ENCODE measurements at regions not wholly inside any gene's neighbourhood (a gene's known extent, or its start where the extent isn't known, plus 50 kb on each side); places are given as distances from the start of the nearest gene placed in this dataset.

DNA sequence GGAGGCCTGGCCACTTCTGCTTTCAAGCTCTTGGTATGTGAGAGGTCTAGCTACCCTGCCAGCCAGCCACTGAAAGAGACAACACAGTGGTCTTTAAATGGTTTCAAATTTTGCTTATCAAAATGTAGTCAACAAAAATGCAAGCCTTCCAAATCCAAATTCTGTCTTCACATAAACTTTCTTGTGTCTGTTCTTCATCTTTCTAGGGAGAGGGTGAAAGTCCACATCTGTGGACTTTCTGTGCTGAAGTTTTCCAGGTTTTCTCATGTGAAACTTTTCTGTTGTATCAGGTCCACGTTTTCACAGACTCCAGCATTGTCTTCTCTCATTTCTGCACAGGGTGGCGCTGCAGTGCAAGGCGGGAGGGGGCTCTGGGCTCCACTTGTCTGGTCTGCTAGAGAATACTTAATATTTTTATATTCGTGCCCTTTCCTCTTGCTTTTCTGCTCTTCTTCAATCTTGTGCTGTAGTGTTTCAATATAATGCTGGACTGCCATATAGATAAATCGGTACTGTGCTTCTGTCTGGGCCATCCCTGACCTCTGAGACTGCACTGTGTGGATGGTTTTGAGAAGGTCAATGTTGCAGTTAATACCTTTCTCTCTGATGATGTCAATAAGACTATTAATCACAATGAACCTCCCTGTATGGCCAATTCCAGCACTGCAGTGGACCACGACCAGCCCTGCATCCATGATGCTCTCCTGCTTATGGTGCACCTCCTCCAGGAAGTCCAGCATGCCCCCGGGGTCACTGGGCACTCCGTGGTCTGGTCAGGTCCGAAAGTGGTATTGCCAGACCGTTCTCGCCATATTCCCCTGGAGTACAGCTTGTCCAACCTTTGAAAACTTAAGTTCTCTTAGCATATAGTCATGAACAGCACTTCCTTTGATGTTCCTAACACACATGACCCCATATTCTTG is 161.6 kb upstream of the TNFAIP3 start:
- ATAC-seq (ENCODE audit: low FRiP score in 2 of 2): peak; percentile 68 to 81
- peak; percentile 49 to 67 for DNase-seq
- Histone ChIP-seq H3K4me3 (no peak overlapping the region), H3K4me1 (peaks cover 5 to 19% (median 15%) of the 10 kb centered on the region in 4 donors), H3K27me3 (no peaks in the 10 kb centered on the region), H3K36me3 (no peaks in the 10 kb centered on the region), H3K27ac (no peak overlapping the region), H3K9me3 (no peaks in the 10 kb centered on the region)
- WGBS, 2 donors: 50 to 51% methylated on average over 11 of the region's 11 CpGs
- TF ChIP-seq, protein P1, sequence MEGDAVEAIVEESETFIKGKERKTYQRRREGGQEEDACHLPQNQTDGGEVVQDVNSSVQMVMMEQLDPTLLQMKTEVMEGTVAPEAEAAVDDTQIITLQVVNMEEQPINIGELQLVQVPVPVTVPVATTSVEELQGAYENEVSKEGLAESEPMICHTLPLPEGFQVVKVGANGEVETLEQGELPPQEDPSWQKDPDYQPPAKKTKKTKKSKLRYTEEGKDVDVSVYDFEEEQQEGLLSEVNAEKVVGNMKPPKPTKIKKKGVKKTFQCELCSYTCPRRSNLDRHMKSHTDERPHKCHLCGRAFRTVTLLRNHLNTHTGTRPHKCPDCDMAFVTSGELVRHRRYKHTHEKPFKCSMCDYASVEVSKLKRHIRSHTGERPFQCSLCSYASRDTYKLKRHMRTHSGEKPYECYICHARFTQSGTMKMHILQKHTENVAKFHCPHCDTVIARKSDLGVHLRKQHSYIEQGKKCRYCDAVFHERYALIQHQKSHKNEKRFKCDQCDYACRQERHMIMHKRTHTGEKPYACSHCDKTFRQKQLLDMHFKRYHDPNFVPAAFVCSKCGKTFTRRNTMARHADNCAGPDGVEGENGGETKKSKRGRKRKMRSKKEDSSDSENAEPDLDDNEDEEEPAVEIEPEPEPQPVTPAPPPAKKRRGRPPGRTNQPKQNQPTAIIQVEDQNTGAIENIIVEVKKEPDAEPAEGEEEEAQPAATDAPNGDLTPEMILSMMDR (IDR thresholded peaks at IDR 0.05): peak; percentile 57 to 71 (median 66)
- TF ChIP-seq POLR2A (IDR thresholded peaks at IDR 0.05): no peak

DNA sequence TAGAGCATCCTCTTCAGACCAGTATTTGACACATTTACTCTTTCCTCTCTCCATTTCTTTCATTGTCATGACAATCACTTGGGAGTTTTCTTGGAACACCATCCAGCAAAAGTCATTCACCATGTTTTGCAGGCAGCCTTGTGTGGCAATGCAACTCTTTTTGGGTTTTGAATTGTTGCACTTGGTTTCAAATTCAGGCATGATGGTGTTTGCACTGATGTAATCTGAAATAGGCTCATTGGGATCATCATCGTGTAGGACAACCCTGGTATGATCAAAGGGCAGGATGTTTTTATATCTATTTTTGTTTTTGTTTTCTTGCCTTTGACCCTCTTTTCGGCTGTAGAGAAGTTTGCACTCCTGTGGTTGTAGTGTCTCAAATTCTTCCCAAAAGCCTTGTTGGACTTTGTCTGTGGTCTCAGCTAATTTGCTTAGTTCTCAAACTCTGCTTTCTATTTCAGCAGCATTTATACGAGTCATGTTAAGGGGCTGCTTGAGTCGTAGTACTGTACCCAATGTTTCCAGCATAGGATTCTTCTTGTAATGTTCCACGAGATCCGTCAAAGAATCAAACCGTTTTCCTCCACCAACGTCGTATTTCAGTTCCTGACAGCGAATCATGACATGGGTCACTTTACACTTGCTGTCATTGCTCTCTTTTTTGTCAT is 160.8 kb upstream of the TNFAIP3 start:
- Histone ChIP-seq H3K4me1 (peaks cover 5 to 16% (median 14%) of the 10 kb centered on the region in 4 donors), H3K27ac (peak overlapping the region in 1 of 4 donors; percentile 53), H3K4me3 (no peak overlapping the region), H3K27me3 (no peaks in the 10 kb centered on the region), H3K9me3 (no peaks in the 10 kb centered on the region), H3K36me3 (no peaks in the 10 kb centered on the region)
- WGBS, 2 donors: 69 to 71% methylated on average over 10 of the region's 10 CpGs
- TF ChIP-seq, protein P1 (IDR thresholded peaks at IDR 0.05): no peak
- TF ChIP-seq EP300 (IDR thresholded peaks at IDR 0.05) (no peak), POLR2AphosphoS5 (IDR thresholded peaks at IDR 0.05) (no peak), POLR2A (IDR thresholded peaks at IDR 0.05) (no peak)
- ATAC-seq (ENCODE audit: low FRiP score in 2 of 2): no peak
- DNase-seq: no peak

DNA sequence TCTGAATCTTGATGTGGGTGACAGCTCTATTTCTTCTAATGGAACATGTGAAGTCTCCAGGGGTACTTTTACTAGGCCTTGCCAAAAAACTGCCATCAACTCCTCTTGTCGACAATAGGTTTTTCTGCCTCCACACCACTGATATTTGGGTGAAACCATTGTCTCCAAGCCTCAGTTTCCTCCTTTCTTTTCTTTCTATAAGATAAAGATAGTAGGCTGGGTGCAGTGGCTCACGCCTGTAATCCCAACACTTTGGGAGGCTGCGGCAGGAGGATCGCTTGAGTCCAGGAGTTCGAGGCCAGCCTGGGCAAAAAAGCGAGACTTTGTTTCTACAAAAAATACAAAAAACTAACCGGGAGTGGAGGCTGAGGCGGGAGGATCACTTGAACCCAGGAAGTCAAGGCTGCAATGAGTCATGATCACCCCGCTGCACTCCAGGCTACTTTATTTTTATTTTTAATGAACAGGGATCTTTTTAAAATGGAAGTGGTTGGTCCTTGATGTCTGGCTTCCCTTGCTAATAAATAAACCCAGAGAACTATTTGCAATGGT is 159.9 kb upstream of the TNFAIP3 start:
- DNase-seq (no peak), ATAC-seq (ENCODE audit: low FRiP score in 2 of 2) (no peak)
- H3K27me3 ChIP-seq: no peaks in the 10 kb centered on the region
- H3K4me1 ChIP-seq: peaks cover 5 to 16% (median 14%) of the 10 kb centered on the region in 4 donors
- no peak for TF ChIP-seq POLR2AphosphoS5 (IDR thresholded peaks at IDR 0.05)
- TF ChIP-seq, protein P1 (IDR thresholded peaks at IDR 0.05): no peak
- TF ChIP-seq POLR2A (IDR thresholded peaks at IDR 0.05): no peak
- TF ChIP-seq EP300 (IDR thresholded peaks at IDR 0.05): no peak
- H3K36me3 ChIP-seq: no peaks in the 10 kb centered on the region
- no peak overlapping the region for H3K4me3 ChIP-seq
- no peaks in the 10 kb centered on the region for H3K9me3 ChIP-seq
- H3K27ac ChIP-seq: peak overlapping the region; percentile 13 to 68 (median 54)
- WGBS, 2 donors: 80 to 85% methylated on average over 9 of the region's 9 CpGs

DNA sequence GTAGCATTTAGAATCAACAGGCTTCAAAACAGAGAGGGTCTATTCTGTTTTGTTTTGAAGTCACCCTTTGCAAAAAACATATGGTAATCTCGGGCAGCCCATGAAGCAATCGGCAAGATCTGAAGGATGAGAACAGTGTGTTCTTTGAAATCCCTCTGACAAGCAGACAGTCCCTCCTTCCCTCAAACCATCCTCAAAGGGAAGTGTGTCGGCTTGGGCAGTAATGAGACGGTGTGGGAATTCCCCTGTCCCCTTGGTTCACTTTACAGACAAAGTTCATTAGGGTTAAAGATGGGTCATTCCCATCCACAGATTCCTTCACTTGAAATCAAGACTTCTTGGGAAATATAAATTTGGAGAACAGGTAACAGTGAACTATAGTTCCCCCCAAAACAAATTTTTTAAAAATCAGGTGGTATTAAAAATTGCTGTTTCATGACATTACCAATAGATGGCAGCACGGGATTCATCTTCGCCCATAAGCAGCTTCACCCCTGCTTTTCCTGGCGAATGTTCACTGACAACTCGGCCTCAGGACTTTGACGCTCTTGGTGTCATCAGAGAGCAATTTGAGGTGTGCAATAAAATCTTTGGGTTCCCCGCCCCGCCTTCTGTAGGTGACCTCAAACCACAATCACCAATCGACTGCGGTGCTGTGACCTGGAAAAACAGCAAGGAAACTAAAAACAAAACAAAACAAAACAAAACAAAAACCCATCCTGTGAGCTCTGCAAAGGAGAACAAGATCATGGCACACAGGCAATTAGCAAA is 159.3 kb upstream of the TNFAIP3 start:
- H3K4me1 ChIP-seq: peaks cover 5 to 16% (median 14%) of the 10 kb centered on the region in 4 donors
- WGBS, 2 donors: 8 to 10% methylated on average over 13 of the region's 13 CpGs

More for the DNA sequence above, 159.3 kb upstream of the TNFAIP3 start:
- peak; percentile 72 to 85 for ATAC-seq (ENCODE audit: low FRiP score in 2 of 2)
- Histone ChIP-seq H3K9me3 (no peaks in the 10 kb centered on the region), H3K27ac (peak overlapping the region; percentile 22 to 68 (median 54)), H3K4me3 (peak overlapping the region in 2 of 4 donors; percentile 24 to 28), H3K27me3 (no peaks in the 10 kb centered on the region), H3K36me3 (no peaks in the 10 kb centered on the region)
- peak in 3 of 4 donors; percentile 37 to 87 (median 81) for TF ChIP-seq EP300 (IDR thresholded peaks at IDR 0.05)
- no peak for TF ChIP-seq POLR2A (IDR thresholded peaks at IDR 0.05)
- TF ChIP-seq POLR2AphosphoS5 (IDR thresholded peaks at IDR 0.05): peak; percentile 39 to 54
- TF ChIP-seq, protein P1 (IDR thresholded peaks at IDR 0.05): peak; percentile 62 to 82 (median 72)
- peak in 1 of 2 donors; percentile 81 for DNase-seq

Measured in upper lobe of left lung (tissue), 6 donors.